ENCODE measurements at regions not wholly inside any gene's neighbourhood (a gene's known extent, or its start where the extent isn't known, plus 50 kb on each side); places are given as distances from the start of the nearest gene placed in this dataset.

- FAIRE-seq (no peak), DNase-seq (ENCODE audit: low read depth, low spot score) (no peak)
- dilution Hi-C loops (cut with MboI; ENCODE audit: extremely low pct_ligation_motif_present, low sequenced_read_pairs): no loop called here
- Histone ChIP-seq H3K9ac (ENCODE audit: control insufficient read depth, extremely low read depth, insufficient read depth, low read length) (no peak overlapping the region), H3K36me3 (ENCODE audit: control insufficient read depth in 2 of 2, extremely low read depth in 1 of 2, insufficient read depth in 2 of 2, low read length in 2 of 2) (no peaks in the 10 kb centered on the region), H4K20me1 (ENCODE audit: control insufficient read depth, extremely low read depth, insufficient read depth, low read length) (no peaks in the 10 kb centered on the region), H3K27me3 (ENCODE audit: control insufficient read depth, extremely low read depth, insufficient read depth, low read length) (no peaks in the 10 kb centered on the region), H3K9me1 (ENCODE audit: control insufficient read depth, extremely low read depth, insufficient read depth, low read length) (no peaks in the 10 kb centered on the region), H3K4me1 (ENCODE audit: control insufficient read depth, extremely low read depth, insufficient read depth, low read length) (no peaks in the 10 kb centered on the region), H3K9me3 (ENCODE audit: control insufficient read depth, low read depth, low read length) (no peaks in the 10 kb centered on the region), H3K79me2 (ENCODE audit: control insufficient read depth, insufficient read depth, low read length) (no peaks in the 10 kb centered on the region), H3K4me3 (ENCODE audit: control insufficient read depth in 2 of 3, extremely low read depth in 1 of 3, insufficient read depth in 2 of 3, low read depth in 1 of 3, low read length in 3 of 3) (no peak overlapping the region), H3K27ac (ENCODE audit: control insufficient read depth, insufficient read depth, low read length) (no peak overlapping the region), H2AFZ (ENCODE audit: control insufficient read depth, low read length) (no peak overlapping the region), H3K4me2 (ENCODE audit: control insufficient read depth, extremely low read depth, insufficient read depth, low read depth, low read length) (no peak overlapping the region)
- TF ChIP-seq CTCF (optimal IDR thresholded peaks at IDR 0.05 in 1 of 3, IDR thresholded peaks at IDR 0.05 in 1 of 3, conservative IDR thresholded peaks at IDR 0.05 in 1 of 3; ENCODE audit: extremely low read depth in 1 of 3, insufficient read depth in 2 of 3, low read length in 3 of 3) (no peak), EZH2 (IDR thresholded peaks at IDR 0.05; ENCODE audit: low read length) (no peak)
Measured at GRCh38 chr3:35045118-35045517, 594.2 kb upstream of the ARPP21 start.

GRCh38 chr3:35064761-35065160 lies 574.6 kb upstream of the ARPP21 start:
- Histone ChIP-seq H3K4me1 (ENCODE audit: control insufficient read depth, extremely low read depth, insufficient read depth, low read length) (no peaks in the 10 kb centered on the region), H3K9me1 (ENCODE audit: control insufficient read depth, extremely low read depth, insufficient read depth, low read length) (no peaks in the 10 kb centered on the region), H3K9ac (ENCODE audit: control insufficient read depth, extremely low read depth, insufficient read depth, low read length) (no peak overlapping the region), H3K36me3 (ENCODE audit: control insufficient read depth in 2 of 2, extremely low read depth in 1 of 2, insufficient read depth in 2 of 2, low read length in 2 of 2) (no peaks in the 10 kb centered on the region), H3K4me2 (ENCODE audit: control insufficient read depth, extremely low read depth, insufficient read depth, low read depth, low read length) (no peak overlapping the region), H3K9me3 (ENCODE audit: control insufficient read depth, low read depth, low read length) (no peaks in the 10 kb centered on the region), H2AFZ (ENCODE audit: control insufficient read depth, low read length) (no peak overlapping the region), H4K20me1 (ENCODE audit: control insufficient read depth, extremely low read depth, insufficient read depth, low read length) (no peaks in the 10 kb centered on the region), H3K4me3 (ENCODE audit: control insufficient read depth in 2 of 3, extremely low read depth in 1 of 3, insufficient read depth in 2 of 3, low read depth in 1 of 3, low read length in 3 of 3) (no peak overlapping the region), H3K27me3 (ENCODE audit: control insufficient read depth, extremely low read depth, insufficient read depth, low read length) (no peaks in the 10 kb centered on the region), H3K79me2 (ENCODE audit: control insufficient read depth, insufficient read depth, low read length) (no peaks in the 10 kb centered on the region), H3K27ac (ENCODE audit: control insufficient read depth, insufficient read depth, low read length) (no peak overlapping the region)
- DNase-seq (ENCODE audit: low read depth, low spot score) (no peak), FAIRE-seq (no peak)
- TF ChIP-seq CTCF (optimal IDR thresholded peaks at IDR 0.05 in 1 of 3, IDR thresholded peaks at IDR 0.05 in 1 of 3, conservative IDR thresholded peaks at IDR 0.05 in 1 of 3; ENCODE audit: extremely low read depth in 1 of 3, insufficient read depth in 2 of 3, low read length in 3 of 3) (no peak), EZH2 (IDR thresholded peaks at IDR 0.05; ENCODE audit: low read length) (no peak)
- dilution Hi-C loops (cut with MboI; ENCODE audit: extremely low pct_ligation_motif_present, low sequenced_read_pairs): no loop called here

All from keratinocyte (primary cell).